ENCODE measurements at regions not wholly inside any gene's neighbourhood (a gene's known extent, or its start where the extent isn't known, plus 50 kb on each side); places are given as distances from the start of the nearest gene placed in this dataset.

GRCh38 chr2:164439885-164440284, 181.4 kb downstream of the GRB14 start:
- H3K9ac ChIP-seq (ENCODE audit: low read length) = no peak overlapping the region
- no peaks in the 10 kb centered on the region for H4K20me1 ChIP-seq (ENCODE audit: insufficient read depth, low read depth, low read length)
- no peaks in the 10 kb centered on the region for H3K9me3 ChIP-seq (ENCODE audit: low read length)
- no peaks in the 10 kb centered on the region for H3K9me2 ChIP-seq (replicated peaks; ENCODE audit: insufficient read depth, low read length)
- H3K4me2 ChIP-seq (ENCODE audit: low read depth, low read length, poor library complexity, severe bottlenecking) = no peak overlapping the region
- H3K27me3 ChIP-seq (ENCODE audit: low read length) = no peaks in the 10 kb centered on the region
- H3K4me1 ChIP-seq (ENCODE audit: low read length) = no peaks in the 10 kb centered on the region
- DNase-seq = no peak
- H3K27ac ChIP-seq (ENCODE audit: low read length) = no peak overlapping the region
- H3K36me3 ChIP-seq (ENCODE audit: insufficient read depth, low read length) = no peaks in the 10 kb centered on the region
- no peak overlapping the region for H2AFZ ChIP-seq (ENCODE audit: low read length)
- no peak overlapping the region for H3K4me3 ChIP-seq (ENCODE audit: low read length)
- no peaks in the 10 kb centered on the region for H3K79me2 ChIP-seq (ENCODE audit: low read length)

- Histone ChIP-seq H4K20me1 (ENCODE audit: insufficient read depth, low read depth, low read length) (no peaks in the 10 kb centered on the region), H3K4me1 (ENCODE audit: low read length) (no peaks in the 10 kb centered on the region), H3K27me3 (ENCODE audit: low read length) (no peaks in the 10 kb centered on the region), H3K9me2 (replicated peaks; ENCODE audit: insufficient read depth, low read length) (no peaks in the 10 kb centered on the region), H3K36me3 (ENCODE audit: insufficient read depth, low read length) (no peaks in the 10 kb centered on the region), H3K9ac (ENCODE audit: low read length) (no peak overlapping the region), H3K4me3 (ENCODE audit: low read length) (no peak overlapping the region), H3K4me2 (ENCODE audit: low read depth, low read length, poor library complexity, severe bottlenecking) (no peak overlapping the region), H3K27ac (ENCODE audit: low read length) (no peak overlapping the region), H2AFZ (ENCODE audit: low read length) (no peak overlapping the region), H3K9me3 (ENCODE audit: low read length) (no peaks in the 10 kb centered on the region), H3K79me2 (ENCODE audit: low read length) (no peaks in the 10 kb centered on the region)
- no peak for DNase-seq
Measured at GRCh38 chr2:164439235-164439634, 182.0 kb downstream of the GRB14 start.

GRCh38 chr2:164438490-164439205, 182.6 kb downstream of the GRB14 start:
- Histone ChIP-seq H3K27me3 (ENCODE audit: low read length) (no peaks in the 10 kb centered on the region), H2AFZ (ENCODE audit: low read length) (no peak overlapping the region), H3K27ac (ENCODE audit: low read length) (no peak overlapping the region), H3K9me2 (replicated peaks; ENCODE audit: insufficient read depth, low read length) (no peaks in the 10 kb centered on the region), H3K79me2 (ENCODE audit: low read length) (no peaks in the 10 kb centered on the region), H3K4me3 (ENCODE audit: low read length) (no peak overlapping the region), H3K36me3 (ENCODE audit: insufficient read depth, low read length) (no peaks in the 10 kb centered on the region), H3K9ac (ENCODE audit: low read length) (no peak overlapping the region), H3K4me2 (ENCODE audit: low read depth, low read length, poor library complexity, severe bottlenecking) (no peak overlapping the region), H3K4me1 (ENCODE audit: low read length) (no peaks in the 10 kb centered on the region), H3K9me3 (ENCODE audit: low read length) (no peaks in the 10 kb centered on the region), H4K20me1 (ENCODE audit: insufficient read depth, low read depth, low read length) (no peaks in the 10 kb centered on the region)
- no peak for DNase-seq

- Histone ChIP-seq H3K9me3 (ENCODE audit: low read length) (no peaks in the 10 kb centered on the region), H3K9ac (ENCODE audit: low read length) (no peak overlapping the region), H3K36me3 (ENCODE audit: insufficient read depth, low read length) (no peaks in the 10 kb centered on the region), H4K20me1 (ENCODE audit: insufficient read depth, low read depth, low read length) (no peaks in the 10 kb centered on the region), H2AFZ (ENCODE audit: low read length) (no peak overlapping the region), H3K4me2 (ENCODE audit: low read depth, low read length, poor library complexity, severe bottlenecking) (no peak overlapping the region), H3K4me3 (ENCODE audit: low read length) (no peak overlapping the region), H3K27me3 (ENCODE audit: low read length) (no peaks in the 10 kb centered on the region), H3K4me1 (ENCODE audit: low read length) (no peaks in the 10 kb centered on the region), H3K27ac (ENCODE audit: low read length) (no peak overlapping the region), H3K79me2 (ENCODE audit: low read length) (no peaks in the 10 kb centered on the region), H3K9me2 (replicated peaks; ENCODE audit: insufficient read depth, low read length) (no peaks in the 10 kb centered on the region)
- no peak for DNase-seq
Measured at GRCh38 chr2:164436131-164436530, 185.2 kb downstream of the GRB14 start.

GRCh38 chr2:164430166-164430783, 191.0 kb downstream of the GRB14 start:
- no peaks in the 10 kb centered on the region for H3K79me2 ChIP-seq (ENCODE audit: low read length)
- DNase-seq = peak; percentile 68
- no peaks in the 10 kb centered on the region for H3K27me3 ChIP-seq (ENCODE audit: low read length)
- no peaks in the 10 kb centered on the region for H3K9me3 ChIP-seq (ENCODE audit: low read length)
- no peak overlapping the region for H3K4me3 ChIP-seq (ENCODE audit: low read length)
- H3K27ac ChIP-seq (ENCODE audit: low read length) = no peak overlapping the region
- no peak overlapping the region for H3K9ac ChIP-seq (ENCODE audit: low read length)
- H2AFZ ChIP-seq (ENCODE audit: low read length) = no peak overlapping the region
- H3K9me2 ChIP-seq (replicated peaks; ENCODE audit: insufficient read depth, low read length) = no peaks in the 10 kb centered on the region
- H3K4me1 ChIP-seq (ENCODE audit: low read length) = no peaks in the 10 kb centered on the region
- no peak overlapping the region for H3K4me2 ChIP-seq (ENCODE audit: low read depth, low read length, poor library complexity, severe bottlenecking)
- H4K20me1 ChIP-seq (ENCODE audit: insufficient read depth, low read depth, low read length) = no peaks in the 10 kb centered on the region
- no peaks in the 10 kb centered on the region for H3K36me3 ChIP-seq (ENCODE audit: insufficient read depth, low read length)

- no peak overlapping the region for H3K4me3 ChIP-seq (ENCODE audit: low read length)
- H3K4me1 ChIP-seq (ENCODE audit: low read length) = no peaks in the 10 kb centered on the region
- H3K27ac ChIP-seq (ENCODE audit: low read length) = no peak overlapping the region
- no peak for DNase-seq
- no peak overlapping the region for H3K4me2 ChIP-seq (ENCODE audit: low read depth, low read length, poor library complexity, severe bottlenecking)
- no peaks in the 10 kb centered on the region for H3K27me3 ChIP-seq (ENCODE audit: low read length)
- no peak overlapping the region for H3K9ac ChIP-seq (ENCODE audit: low read length)
- no peaks in the 10 kb centered on the region for H3K36me3 ChIP-seq (ENCODE audit: insufficient read depth, low read length)
- no peaks in the 10 kb centered on the region for H4K20me1 ChIP-seq (ENCODE audit: insufficient read depth, low read depth, low read length)
- H3K9me3 ChIP-seq (ENCODE audit: low read length) = no peaks in the 10 kb centered on the region
- no peaks in the 10 kb centered on the region for H3K9me2 ChIP-seq (replicated peaks; ENCODE audit: insufficient read depth, low read length)
- no peaks in the 10 kb centered on the region for H3K79me2 ChIP-seq (ENCODE audit: low read length)
- H2AFZ ChIP-seq (ENCODE audit: low read length) = no peak overlapping the region
Measured at GRCh38 chr2:164429354-164429753, 191.9 kb downstream of the GRB14 start.

GRCh38 chr2:164427111-164427510, 194.2 kb downstream of the GRB14 start:
- no peak overlapping the region for H2AFZ ChIP-seq (ENCODE audit: low read length)
- no peak overlapping the region for H3K4me3 ChIP-seq (ENCODE audit: low read length)
- H3K36me3 ChIP-seq (ENCODE audit: insufficient read depth, low read length) = no peaks in the 10 kb centered on the region
- no peaks in the 10 kb centered on the region for H4K20me1 ChIP-seq (ENCODE audit: insufficient read depth, low read depth, low read length)
- no peak overlapping the region for H3K9ac ChIP-seq (ENCODE audit: low read length)
- H3K9me3 ChIP-seq (ENCODE audit: low read length) = no peaks in the 10 kb centered on the region
- H3K79me2 ChIP-seq (ENCODE audit: low read length) = no peaks in the 10 kb centered on the region
- H3K4me1 ChIP-seq (ENCODE audit: low read length) = no peaks in the 10 kb centered on the region
- no peak overlapping the region for H3K27ac ChIP-seq (ENCODE audit: low read length)
- H3K27me3 ChIP-seq (ENCODE audit: low read length) = no peaks in the 10 kb centered on the region
- DNase-seq = no peak
- H3K9me2 ChIP-seq (replicated peaks; ENCODE audit: insufficient read depth, low read length) = no peaks in the 10 kb centered on the region
- no peak overlapping the region for H3K4me2 ChIP-seq (ENCODE audit: low read depth, low read length, poor library complexity, severe bottlenecking)

GRCh38 chr2:164420787-164421186, 200.5 kb downstream of the GRB14 start:
- H3K9ac ChIP-seq (ENCODE audit: low read length) = no peak overlapping the region

More at GRCh38 chr2:164420787-164421186, 200.5 kb downstream of the GRB14 start:
- Histone ChIP-seq H2AFZ (ENCODE audit: low read length) (no peak overlapping the region), H3K4me3 (ENCODE audit: low read length) (no peak overlapping the region), H3K9me3 (ENCODE audit: low read length) (no peaks in the 10 kb centered on the region), H3K79me2 (ENCODE audit: low read length) (no peaks in the 10 kb centered on the region), H3K27me3 (ENCODE audit: low read length) (no peaks in the 10 kb centered on the region), H3K4me2 (ENCODE audit: low read depth, low read length, poor library complexity, severe bottlenecking) (no peak overlapping the region), H4K20me1 (ENCODE audit: insufficient read depth, low read depth, low read length) (no peaks in the 10 kb centered on the region), H3K27ac (ENCODE audit: low read length) (no peak overlapping the region), H3K9me2 (replicated peaks; ENCODE audit: insufficient read depth, low read length) (no peaks in the 10 kb centered on the region), H3K4me1 (ENCODE audit: low read length) (no peaks in the 10 kb centered on the region), H3K36me3 (ENCODE audit: insufficient read depth, low read length) (no peaks in the 10 kb centered on the region)
- DNase-seq = no peak

Measured in Karpas-422 (cell line).